Ovary (tissue), 3 donors: ENCODE measurements at regions not wholly inside any gene's neighbourhood (a gene's known extent, or its start where the extent isn't known, plus 50 kb on each side); places are given as distances from the start of the nearest gene placed in this dataset.

Source experiments
- CTCF ChIP-seq, 3 donors: fragments of 450-650 bp in 2 of 3; fragments of 200-600 bp in 1 of 3; IDR thresholded peaks; one replicate each; pipeline versions ENCODE4 v1.5.1 to v1.8.0; 2016 to 2022; ENCODE audit warnings: antibody characterized with exemption in 3 of 3, mild to moderate bottlenecking in 1 of 3
- EP300 ChIP-seq: sonication (generic); formaldehyde crosslinking; IDR thresholded peaks from one replicate; pipeline ENCODE4 v1.6.1; 2017; ENCODE audit warnings: antibody characterized with exemption
- POLR2A ChIP-seq: fragments of 450-650 bp; IDR thresholded peaks from one replicate; pipeline ENCODE4 v1.6.1; 2017; ENCODE audit warnings: antibody characterized with exemption, mild to moderate bottlenecking, moderate library complexity
- donor health status: DM: no; HTN: no; CAD: no.

DNA sequence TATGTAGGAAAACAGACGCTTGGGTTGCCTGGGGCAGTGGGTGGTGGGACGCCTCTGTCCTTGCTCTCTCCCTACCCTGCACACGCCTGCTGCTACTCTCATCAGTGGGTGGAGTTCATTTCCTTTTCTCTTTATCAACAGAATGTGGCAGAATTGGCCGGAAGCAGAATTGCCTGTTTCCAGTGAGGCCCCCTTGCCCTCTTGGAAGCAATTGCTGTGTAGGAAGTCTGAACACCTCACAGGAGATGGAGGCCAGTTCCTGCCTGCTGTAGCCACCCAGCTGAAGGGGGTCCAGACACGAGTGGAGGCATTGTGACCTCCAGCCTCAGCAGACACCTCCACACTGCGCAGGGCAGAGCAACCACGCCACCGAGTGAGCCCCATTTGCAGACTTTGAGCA is 331.6 kb upstream of the ZNF32 start:
- TF ChIP-seq EP300 (no peak), POLR2A (no peak), CTCF (IDR thresholded peaks at IDR 0.05) (no peak)
